PC-9 (cell line): ENCODE measurements at regions not wholly inside any gene's neighbourhood (a gene's known extent, or its start where the extent isn't known, plus 50 kb on each side); places are given as distances from the start of the nearest gene placed in this dataset.
"Not testable (repeated sequence)": the region's sequence is repeated elsewhere in the genome, so short reads cannot be mapped to it uniquely, and the experiment has no call there.

Experiments
- EZH2 ChIP-seq: fragments of 200-600 bp; sonication (generic); IDR thresholded peaks from 2 replicates; pipeline ENCODE4 v1.8.0; 2017; ENCODE audit warnings: antibody characterized with exemption, low read depth
- TF ChIP-seq, protein P1 (sequence below): fragments of 200-600 bp; sonication (generic); conservative IDR thresholded peaks from 2 replicates; pipeline ENCODE4 v1.6.1; 2017; ENCODE audit warnings: mixed run types, antibody characterized with exemption, mild to moderate bottlenecking, moderate library complexity

DNA sequence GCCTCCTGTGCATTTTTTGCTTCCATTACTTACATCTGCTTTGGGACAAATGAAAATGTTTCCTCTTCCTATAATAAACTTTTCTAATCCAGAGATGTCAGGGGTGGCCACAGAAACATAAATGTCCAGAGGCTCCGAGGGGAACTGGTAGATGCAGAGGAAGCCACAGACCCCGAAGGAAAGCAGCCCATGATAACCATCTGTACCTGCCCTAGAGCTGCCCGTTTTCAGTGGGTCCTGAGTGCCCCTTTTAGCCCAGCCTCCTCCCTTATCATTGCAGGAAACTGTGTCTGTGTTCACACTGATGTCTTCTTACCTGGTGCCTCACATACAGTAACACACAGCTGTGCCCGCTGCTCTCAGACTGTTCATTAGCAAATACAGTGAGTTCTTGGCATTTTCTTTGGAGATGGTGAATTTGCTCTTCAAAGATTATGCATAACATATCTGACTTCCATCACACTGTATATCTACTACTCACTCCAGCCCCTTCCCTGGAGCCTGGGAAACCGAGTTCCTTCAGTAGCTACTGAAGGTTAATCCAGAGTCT lies 817.8 kb downstream of the TMEM121 start:
- TF ChIP-seq, protein P1, sequence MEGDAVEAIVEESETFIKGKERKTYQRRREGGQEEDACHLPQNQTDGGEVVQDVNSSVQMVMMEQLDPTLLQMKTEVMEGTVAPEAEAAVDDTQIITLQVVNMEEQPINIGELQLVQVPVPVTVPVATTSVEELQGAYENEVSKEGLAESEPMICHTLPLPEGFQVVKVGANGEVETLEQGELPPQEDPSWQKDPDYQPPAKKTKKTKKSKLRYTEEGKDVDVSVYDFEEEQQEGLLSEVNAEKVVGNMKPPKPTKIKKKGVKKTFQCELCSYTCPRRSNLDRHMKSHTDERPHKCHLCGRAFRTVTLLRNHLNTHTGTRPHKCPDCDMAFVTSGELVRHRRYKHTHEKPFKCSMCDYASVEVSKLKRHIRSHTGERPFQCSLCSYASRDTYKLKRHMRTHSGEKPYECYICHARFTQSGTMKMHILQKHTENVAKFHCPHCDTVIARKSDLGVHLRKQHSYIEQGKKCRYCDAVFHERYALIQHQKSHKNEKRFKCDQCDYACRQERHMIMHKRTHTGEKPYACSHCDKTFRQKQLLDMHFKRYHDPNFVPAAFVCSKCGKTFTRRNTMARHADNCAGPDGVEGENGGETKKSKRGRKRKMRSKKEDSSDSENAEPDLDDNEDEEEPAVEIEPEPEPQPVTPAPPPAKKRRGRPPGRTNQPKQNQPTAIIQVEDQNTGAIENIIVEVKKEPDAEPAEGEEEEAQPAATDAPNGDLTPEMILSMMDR = not testable (repeated sequence)
- TF ChIP-seq EZH2 = not testable (repeated sequence)
